H1 (cell line): ENCODE measurements at regions not wholly inside any gene's neighbourhood (a gene's known extent, or its start where the extent isn't known, plus 50 kb on each side); places are given as distances from the start of the nearest gene placed in this dataset.

ENCODE experiments used
- CTCF ChIA-PET: fragments of 300-600 bp; sonication (Branson Sonifier 250); formaldehyde crosslinking; loops from one replicate; lab custom pipeline; 2021; ENCODE audit not compliant: partially characterized antibody; lab: Charles Lee
- POLR2A ChIA-PET: fragments of 300-600 bp; sonication (Branson Sonifier 250); formaldehyde crosslinking; loops from one replicate; lab custom pipeline; 2021; ENCODE audit warnings: inconsistent platforms; ENCODE audit not compliant: partially characterized antibody; lab: Charles Lee
- DNase-seq, 2 experiments: peaks; one replicate each; pipeline versions ENCODE4 v3.0.0 to v3.0.0-alpha.2; 2010 to 2022; ENCODE audit warnings: low spot score in 2 of 2, low read depth in 1 of 2, mixed read lengths in 1 of 2
- FAIRE-seq: peaks from 2 replicates; lab custom pipeline; 2011; peaks lifted over from hg19 to GRCh38; lab: Jason Lieb, UNC
- H2AFZ ChIP-seq: 2 replicates; pipeline ENCODE4 v1.8.1; 2012; ENCODE audit warnings: low read length, inconsistent platforms
- H2AK5ac ChIP-seq: 2 replicates; pipeline ENCODE4 v1.6.1; 2013; ENCODE audit warnings: low read depth, low read length
- H2BK120ac ChIP-seq: replicated peaks from 2 replicates; pipeline ENCODE3; 2013; ENCODE audit warnings: low read depth, low read length, inconsistent platforms
- H2BK12ac ChIP-seq: 2 replicates; pipeline ENCODE4 v1.6.1; 2013; ENCODE audit warnings: low read depth, low read length
- H2BK15ac ChIP-seq: 2 replicates; pipeline ENCODE4 v1.6.1; 2013; ENCODE audit warnings: low read length
- H2BK20ac ChIP-seq: 2 replicates; pipeline ENCODE4 v1.6.1; 2013; ENCODE audit warnings: low read length
- H2BK5ac ChIP-seq: 2 replicates; pipeline ENCODE4 v1.6.1; 2013; ENCODE audit warnings: low read depth, low read length
- H3K14ac ChIP-seq: 2 replicates; pipeline ENCODE4 v1.6.1; 2013; ENCODE audit warnings: inconsistent platforms; ENCODE audit not compliant: insufficient read length
- H3K18ac ChIP-seq: 2 replicates; pipeline ENCODE4 v1.6.1; 2013; ENCODE audit warnings: low read length; ENCODE audit errors: extremely low read depth
- H3K23ac ChIP-seq: 2 replicates; pipeline ENCODE4 v1.6.1; 2013; ENCODE audit warnings: inconsistent platforms; ENCODE audit not compliant: insufficient read length
- H3K23me2 ChIP-seq: 2 replicates; pipeline ENCODE4 v1.6.1; 2013; ENCODE audit warnings: low read depth, low read length
- H3K27ac ChIP-seq: 2 replicates; pipeline ENCODE4 v1.6.1; 2011; ENCODE audit warnings: low read depth, low read length, inconsistent platforms
- H3K27me3 ChIP-seq, 4 experiments: replicated peaks in 1 of 4; 1 replicate in 1 of 4; 2 replicates in 3 of 4; pipeline versions ENCODE4 v1.6.1 to v1.8.1; 2011 to 2013; ENCODE audit warnings: low read length in 3 of 4, mild to moderate bottlenecking in 3 of 4, inconsistent platforms in 2 of 4, mixed read lengths in 2 of 4, moderate library complexity in 1 of 4; ENCODE audit not compliant: control insufficient read depth in 3 of 4, insufficient read depth in 3 of 4; ENCODE audit errors: extremely low read depth in 1 of 4
- H3K36me3 ChIP-seq, 4 experiments: 2 replicates each; pipeline versions ENCODE4 v1.6.1 to v1.8.1; 2011 to 2013; ENCODE audit warnings: mild to moderate bottlenecking in 4 of 4, low read length in 3 of 4, moderate library complexity in 2 of 4, control low read depth in 1 of 4, inconsistent platforms in 1 of 4; ENCODE audit not compliant: insufficient read depth in 4 of 4, control insufficient read depth in 2 of 4
- H3K4ac ChIP-seq: replicated peaks from 2 replicates; pipeline ENCODE3; 2013; ENCODE audit warnings: low read length, low read depth, mixed read lengths, inconsistent platforms; ENCODE audit not compliant: insufficient read length
- H3K4me1 ChIP-seq, 4 experiments: replicated peaks in 1 of 4; 1 replicate in 1 of 4; 2 replicates in 3 of 4; pipeline versions ENCODE4 v1.6.1 to v1.8.1; 2011 to 2013; ENCODE audit warnings: low read length in 3 of 4, inconsistent platforms in 2 of 4, mixed read lengths in 1 of 4; ENCODE audit not compliant: insufficient read depth in 4 of 4, control insufficient read depth in 3 of 4
- H3K4me2 ChIP-seq, 2 experiments: 2 replicates each; pipeline versions ENCODE4 v1.6.1 to v1.8.1; 2011 to 2013; ENCODE audit warnings: low read depth in 2 of 2, low read length in 2 of 2, control low read depth in 1 of 2, inconsistent platforms in 1 of 2, mild to moderate bottlenecking in 1 of 2; ENCODE audit not compliant: insufficient read depth in 1 of 2
- H3K4me3 ChIP-seq, 4 experiments: fragments of 200-600, 300-600 bp in 1 of 4; sonication (generic), shearing (Covaris generic), sonication (Bioruptor Twin) in 1 of 4; 2 replicates each; pipeline versions ENCODE4 v1.5.1 to v1.8.1; 2011 to 2016; ENCODE audit warnings: low read length in 4 of 4, low read depth in 3 of 4, control low read depth in 2 of 4, inconsistent platforms in 2 of 4, mild to moderate bottlenecking in 2 of 4, mixed read lengths in 1 of 4, moderate library complexity in 1 of 4; ENCODE audit not compliant: insufficient read depth in 2 of 4; ENCODE audit errors: extremely low read depth in 1 of 4
- H3K56ac ChIP-seq: replicated peaks from 2 replicates; pipeline ENCODE3; 2013; ENCODE audit warnings: low read depth, mild to moderate bottlenecking, mixed read lengths, low read length, inconsistent platforms; ENCODE audit not compliant: insufficient read length
- H3K79me1 ChIP-seq: 2 replicates; pipeline ENCODE4 v1.6.1; 2013; ENCODE audit warnings: low read depth, low read length, control low read depth
- H3K79me2 ChIP-seq, 2 experiments: 2 replicates each; pipeline versions ENCODE4 v1.6.1 to v1.8.1; 2012 to 2013; ENCODE audit warnings: low read length in 2 of 2, mild to moderate bottlenecking in 2 of 2, inconsistent platforms in 1 of 2; ENCODE audit not compliant: insufficient read depth in 2 of 2, control insufficient read depth in 1 of 2
- H3K9ac ChIP-seq, 4 experiments: replicated peaks in 1 of 4; 1 replicate in 1 of 4; 2 replicates in 3 of 4; pipeline versions ENCODE4 v1.6.1 to v1.8.1; 2011 to 2013; ENCODE audit warnings: low read depth in 3 of 4, low read length in 3 of 4, control low read depth in 2 of 4, mild to moderate bottlenecking in 2 of 4, moderate library complexity in 2 of 4, inconsistent platforms in 1 of 4; ENCODE audit errors: extremely low read depth in 1 of 4
- H3K9me3 ChIP-seq, 2 experiments: 2 replicates each; pipeline versions ENCODE4 v1.6.1 to v1.8.1; 2012 to 2013; ENCODE audit warnings: mild to moderate bottlenecking in 2 of 2, moderate library complexity in 2 of 2, control low read depth in 1 of 2, inconsistent platforms in 1 of 2, low read depth in 1 of 2, low read length in 1 of 2, mixed read lengths in 1 of 2; ENCODE audit not compliant: insufficient read depth in 2 of 2
- H4K20me1 ChIP-seq, 2 experiments: replicated peaks in 1 of 2; 2 replicates each; pipeline versions ENCODE3 to v1.8.1; 2011 to 2013; ENCODE audit warnings: inconsistent platforms in 2 of 2, low read length in 2 of 2, mild to moderate bottlenecking in 1 of 2; ENCODE audit not compliant: insufficient read depth in 2 of 2, control insufficient read depth in 1 of 2
- H4K5ac ChIP-seq: 2 replicates; pipeline ENCODE4 v1.6.1; 2013; ENCODE audit warnings: low read length, low read depth, mixed read lengths, inconsistent platforms; ENCODE audit not compliant: insufficient read length
- H4K8ac ChIP-seq: 2 replicates; pipeline ENCODE4 v1.8.0; 2013; ENCODE audit warnings: mild to moderate bottlenecking, moderate library complexity, low read length, inconsistent platforms; ENCODE audit not compliant: insufficient read depth; ENCODE audit errors: extremely low read depth
- H4K91ac ChIP-seq: replicated peaks from 2 replicates; pipeline ENCODE3; 2013; ENCODE audit warnings: low read length, mixed read lengths, inconsistent platforms; ENCODE audit not compliant: insufficient read length
- CHD7 ChIP-seq: fragments of 300-600 bp; sonication (generic); IDR thresholded peaks from 2 replicates; pipeline ENCODE4 v1.7.1; 2012; ENCODE audit warnings: low read length, moderate library complexity, mild to moderate bottlenecking, inconsistent platforms; ENCODE audit not compliant: insufficient replicate concordance
- whole genome bisulfite sequencing, 2 experiments: shearing (Covaris generic) in 1 of 2; methylation state at CpG; one replicate each; pipeline versions ENCODE4 v1.1.6 to v1.1.7; 2013 to 2015; ENCODE audit warnings: low lambda C conversion rate in 2 of 2, mixed read lengths in 2 of 2, inconsistent platforms in 1 of 2, low coverage in 1 of 2, missing lambda C conversion rate in 1 of 2; ENCODE audit not compliant: insufficient replicate concordance in 2 of 2, insufficient coverage in 1 of 2, insufficient read length in 1 of 2; ENCODE audit errors: extremely low coverage in 1 of 2, missing lambda C conversion rate in 1 of 2; 5-methylcytosine and 5-hydroxymethylcytosine counted together

- no peak overlapping the region for H4K8ac ChIP-seq
- H4K91ac ChIP-seq, result no peak overlapping the region
- no peak overlapping the region for H2BK5ac ChIP-seq
- no peak overlapping the region for H2AFZ ChIP-seq
- FAIRE-seq, result no peak
- no peak for DNase-seq
- no peak overlapping the region for H4K5ac ChIP-seq
- H3K79me2 ChIP-seq, result no peaks in the 10 kb centered on the region
- H3K4me2 ChIP-seq, result no peak overlapping the region
- H3K9ac ChIP-seq, result no peak overlapping the region
- peaks cover 1% of the 10 kb centered on the region; the same call in 1 of the 2 replicates for H3K23me2 ChIP-seq
- ChIA-PET POLR2A (no interaction called here), CTCF (interaction anchor here (7.2 kb wide), 1 partner anchor 15 kb away, joined by 40 read pairs; no protein-coding TSS in a partner anchor)
- no peak overlapping the region for H3K4me3 ChIP-seq
- H3K27me3 ChIP-seq, result no peaks in the 10 kb centered on the region
- no peak overlapping the region for H3K27ac ChIP-seq
- no peak overlapping the region for H2BK12ac ChIP-seq
- H3K56ac ChIP-seq, result no peak overlapping the region
- H3K36me3 ChIP-seq, result no peaks in the 10 kb centered on the region
- WGBS, 2 experiments, result 91% methylated on average over 7 of the region's 7 CpGs; no CpG with 5 or more reads in 1 of the 2 experiments
- no peak overlapping the region for H3K14ac ChIP-seq
- no peak overlapping the region for H2BK15ac ChIP-seq
- H3K4me1 ChIP-seq, result no peaks in the 10 kb centered on the region
- no peaks in the 10 kb centered on the region for H3K9me3 ChIP-seq
- no peak overlapping the region for H3K18ac ChIP-seq
- H3K79me1 ChIP-seq, result no peaks in the 10 kb centered on the region
- H3K4ac ChIP-seq, result no peak overlapping the region
- H2AK5ac ChIP-seq, result no peak overlapping the region
- no peaks in the 10 kb centered on the region for H4K20me1 ChIP-seq
- H2BK120ac ChIP-seq, result no peak overlapping the region
- H3K23ac ChIP-seq, result no peak overlapping the region
- H2BK20ac ChIP-seq, result no peak overlapping the region
- no peak for TF ChIP-seq CHD7
Observed at GRCh38 chr16:6698548-6698947, 634.1 kb upstream of the RBFOX1 start.
